ENCODE measurements at regions not wholly inside any gene's neighbourhood (a gene's known extent, or its start where the extent isn't known, plus 50 kb on each side); places are given as distances from the start of the nearest gene placed in this dataset.

- DNase-seq = no peak
Measured at GRCh38 chr1:73181190-73181540, 898.8 kb upstream of the NEGR1 start.

- no peak for DNase-seq
Measured at GRCh38 chr1:73180397-73181189, 898.3 kb upstream of the NEGR1 start.

GRCh38 chr1:73176902-73177301 is 894.6 kb upstream of the NEGR1 start:
- DNase-seq = no peak

- no peak for DNase-seq
Measured at GRCh38 chr1:73167009-73167657, 884.8 kb upstream of the NEGR1 start.

DNA sequence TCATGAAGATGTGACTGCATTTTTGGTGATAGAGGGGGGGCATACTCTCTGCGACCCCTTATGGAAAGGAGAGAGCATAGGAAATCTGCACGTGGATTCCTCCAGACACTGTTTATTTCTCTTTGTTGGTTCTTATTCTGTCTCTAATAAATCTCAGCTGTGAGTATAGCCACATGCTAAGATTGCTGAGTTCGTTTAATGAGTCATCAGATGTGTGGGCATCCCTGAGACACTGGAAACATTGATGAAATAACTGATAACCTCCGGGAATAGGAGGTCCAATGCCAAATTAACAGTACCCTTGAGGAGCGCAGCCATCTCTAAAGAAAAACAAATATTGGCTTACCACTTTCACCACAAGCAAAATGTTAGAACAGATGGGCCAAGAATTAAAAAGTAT is 880.2 kb upstream of the NEGR1 start:
- no peak for DNase-seq

DNA sequence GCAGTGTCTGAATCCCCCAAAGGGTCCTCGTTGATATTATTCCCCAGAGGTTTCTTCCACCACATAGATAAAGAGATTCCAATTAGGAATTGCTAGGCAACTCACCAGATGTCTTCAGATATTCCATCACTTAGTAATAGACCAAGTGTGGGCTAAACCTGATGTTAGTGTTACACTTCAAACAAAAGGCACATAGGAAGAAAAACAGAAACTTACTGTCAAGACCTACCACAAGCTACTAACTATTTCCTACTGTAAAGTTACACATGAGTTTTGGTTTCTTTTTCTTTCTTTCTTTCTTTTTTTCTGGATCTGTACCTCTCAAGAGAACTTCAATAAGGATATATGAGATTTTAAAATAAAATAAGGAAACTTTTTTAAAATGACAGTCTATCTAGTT is 879.1 kb upstream of the NEGR1 start:
- DNase-seq = no peak

- DNase-seq = no peak
Measured at GRCh38 chr1:73160759-73161158, 878.4 kb upstream of the NEGR1 start.

- no peak for DNase-seq
Measured at GRCh38 chr1:73144311-73144710, 862.0 kb upstream of the NEGR1 start.

GRCh38 chr1:73136975-73137374 is 854.6 kb upstream of the NEGR1 start:
- no peak for DNase-seq

DNA sequence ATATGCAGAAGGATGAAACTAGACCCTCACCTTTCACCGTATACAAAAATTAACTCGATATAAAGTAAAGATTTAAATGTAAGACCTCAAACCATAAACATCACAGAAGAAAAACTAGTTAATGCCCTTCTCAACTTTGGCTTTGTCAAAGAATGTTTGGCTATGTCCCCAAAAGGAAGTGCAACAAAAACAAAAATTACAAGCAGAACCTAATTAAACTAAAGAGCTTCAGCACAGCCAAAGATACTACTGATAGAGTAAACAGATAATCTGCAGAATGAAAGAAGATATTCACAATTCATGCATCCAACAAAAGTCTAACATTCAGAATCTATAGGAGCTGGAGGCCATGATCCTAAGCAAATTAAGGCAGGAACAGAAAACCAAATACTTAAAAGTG is 824.6 kb upstream of the NEGR1 start:
- DNase-seq = no peak

- DNase-seq = no peak
Measured at GRCh38 chr1:73105755-73106154, 823.4 kb upstream of the NEGR1 start.

GRCh38 chr1:73104749-73105148 is 822.4 kb upstream of the NEGR1 start:
- DNase-seq = no peak

- no peak for DNase-seq
Measured at GRCh38 chr1:73100216-73100615, 817.9 kb upstream of the NEGR1 start.

- DNase-seq = no peak
Measured at GRCh38 chr1:73097917-73098316, 815.6 kb upstream of the NEGR1 start.

- DNase-seq = no peak
Measured at GRCh38 chr1:73096841-73097240, 814.5 kb upstream of the NEGR1 start.

- DNase-seq = no peak
Measured at GRCh38 chr1:73092383-73092782, 810.0 kb upstream of the NEGR1 start.

DNA sequence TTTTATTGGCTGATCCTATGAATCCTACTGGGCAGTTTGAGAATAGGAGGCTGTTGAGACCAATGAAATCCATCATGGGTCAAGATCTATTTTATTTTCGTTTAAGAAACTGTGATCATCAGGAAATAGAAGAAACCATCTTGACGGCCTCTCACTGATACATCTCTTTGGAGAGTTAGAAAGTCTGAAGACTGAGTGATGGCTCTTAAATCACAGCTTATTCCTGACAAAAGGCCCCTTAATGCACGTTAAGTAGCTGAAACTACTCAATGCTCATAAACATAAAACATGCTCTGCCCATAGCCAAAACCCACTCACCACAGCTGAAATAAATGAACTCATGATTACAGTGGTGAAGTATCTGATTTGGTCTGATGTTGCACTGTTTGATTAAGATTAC is 784.5 kb upstream of the NEGR1 start:
- DNase-seq = no peak

- peak; percentile 15 for DNase-seq
Measured at GRCh38 chr1:73065339-73066041, 783.2 kb upstream of the NEGR1 start.

DNA sequence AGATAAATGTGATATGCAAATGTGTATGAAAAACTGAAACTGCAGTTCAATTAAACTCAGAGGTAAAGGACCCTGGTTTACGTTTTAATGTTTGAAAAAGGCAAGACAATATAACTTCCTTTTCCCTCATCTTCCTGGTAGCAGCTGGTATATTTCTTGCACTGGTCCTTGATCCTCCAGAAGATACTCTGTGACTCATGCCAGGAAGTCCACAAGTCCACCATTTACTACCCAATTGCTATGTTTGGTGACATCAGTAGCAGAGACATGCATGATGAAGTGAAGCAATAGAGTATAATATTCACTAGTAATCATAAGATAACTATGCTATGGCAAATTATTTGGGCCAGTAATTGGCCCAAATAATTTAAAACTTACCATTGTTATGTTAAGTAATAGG is 774.5 kb upstream of the NEGR1 start:
- DNase-seq = no peak

DNA sequence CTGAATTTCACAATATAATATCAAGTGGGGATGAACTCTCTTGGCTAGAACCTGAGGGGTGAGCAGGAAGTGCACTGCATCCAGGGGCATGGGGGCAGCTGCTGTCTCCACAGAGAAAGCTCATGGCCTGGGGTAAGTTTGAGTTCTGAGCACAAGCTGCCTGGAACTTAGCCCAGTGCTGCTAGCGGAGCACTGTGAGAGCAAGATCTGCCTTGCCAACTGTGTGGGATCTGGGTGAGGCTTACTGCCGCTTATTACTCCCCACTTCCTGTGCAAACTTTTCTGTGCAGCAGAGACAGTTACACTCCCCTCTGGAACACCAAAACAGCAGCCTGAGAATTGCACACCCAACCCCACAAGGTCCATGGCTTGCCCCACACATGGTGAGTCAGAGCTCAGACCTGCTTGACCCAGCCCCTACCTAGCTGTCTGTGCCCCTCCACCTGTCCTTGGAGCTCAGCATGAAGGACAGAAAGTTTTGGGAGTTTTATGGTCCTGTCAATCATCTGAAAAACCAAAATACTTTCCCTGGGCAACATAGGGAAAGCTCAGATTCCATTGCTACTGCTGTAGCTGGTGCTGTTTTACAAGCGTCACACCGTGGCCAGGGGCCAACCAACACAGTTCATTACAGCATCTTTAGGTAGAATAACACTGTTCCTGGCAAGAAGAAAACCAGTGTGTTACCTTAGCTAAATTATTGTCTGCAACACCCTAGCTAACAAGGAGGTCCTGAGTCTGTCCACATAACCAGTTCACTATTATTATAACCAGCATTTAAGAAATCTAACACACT is 762.1 kb upstream of the NEGR1 start:
- DNase-seq = no peak

DNA sequence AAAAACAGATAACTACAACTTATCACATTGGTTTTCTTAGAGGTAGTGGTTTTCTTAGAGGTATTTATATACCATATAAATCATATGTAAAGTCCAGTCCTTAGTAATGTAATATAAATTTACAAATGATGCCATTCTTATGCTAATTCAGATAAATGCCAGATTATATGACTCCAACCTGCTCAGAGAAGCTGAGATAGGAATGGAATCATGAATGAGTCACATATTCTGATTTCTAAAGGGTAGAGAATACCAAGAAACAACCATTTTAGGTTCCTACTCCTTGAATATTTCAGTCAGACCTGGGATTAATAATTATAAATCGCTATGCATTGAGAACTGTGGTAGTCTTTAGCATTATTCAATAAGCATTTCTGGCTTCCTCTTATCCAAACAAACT is 760.1 kb upstream of the NEGR1 start:
- DNase-seq = no peak

- no peak for DNase-seq
Measured at GRCh38 chr1:73040811-73041210, 758.5 kb upstream of the NEGR1 start.

DNA sequence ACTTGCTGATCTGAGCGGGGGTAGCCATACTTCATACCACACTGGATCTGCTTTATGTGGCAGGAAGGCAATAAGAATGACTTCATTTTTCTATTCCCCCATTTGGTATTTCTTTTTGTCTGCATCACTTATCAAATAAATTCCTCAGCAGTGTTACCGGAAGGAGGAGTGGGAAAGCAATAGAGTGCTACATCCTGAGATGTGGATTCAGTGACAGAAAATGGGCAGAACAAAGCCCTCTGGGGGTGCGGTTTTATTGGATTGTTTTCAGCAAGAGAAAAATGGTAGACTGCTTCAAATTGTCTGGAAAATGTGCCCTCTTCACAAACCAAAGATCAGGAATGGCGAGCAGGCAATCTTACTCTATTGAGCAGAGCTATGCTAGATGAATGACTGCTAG is 751.9 kb upstream of the NEGR1 start:
- DNase-seq = no peak

All from NCI-H1417 treated with DMSO at 0.1 percent for 48 hours (cell line).